KOPT-K1 (cell line): ENCODE measurements at regions not wholly inside any gene's neighbourhood (a gene's known extent, or its start where the extent isn't known, plus 50 kb on each side); places are given as distances from the start of the nearest gene placed in this dataset.

Experiments used
- H3K27ac ChIP-seq: fragments of 200-600 bp; sonication (generic); 2 replicates; pipeline ENCODE4 v1.5.1; 2016; ENCODE audit warnings: antibody characterized with exemption, mild to moderate bottlenecking, low read depth, low read length; ENCODE audit not compliant: poor library complexity, severe bottlenecking
- H3K36me3 ChIP-seq: fragments of 200-600 bp; sonication (generic); 2 replicates; pipeline ENCODE4 v1.5.1; 2017; ENCODE audit warnings: antibody characterized with exemption, mild to moderate bottlenecking, low read length, moderate library complexity; ENCODE audit not compliant: insufficient read depth
- H3K9me3 ChIP-seq: fragments of 200-600 bp; sonication (generic); 2 replicates; pipeline ENCODE4 v1.5.1; 2017; ENCODE audit warnings: antibody characterized with exemption, low read length, mild to moderate bottlenecking; ENCODE audit not compliant: insufficient read depth, poor library complexity, severe bottlenecking

DNA sequence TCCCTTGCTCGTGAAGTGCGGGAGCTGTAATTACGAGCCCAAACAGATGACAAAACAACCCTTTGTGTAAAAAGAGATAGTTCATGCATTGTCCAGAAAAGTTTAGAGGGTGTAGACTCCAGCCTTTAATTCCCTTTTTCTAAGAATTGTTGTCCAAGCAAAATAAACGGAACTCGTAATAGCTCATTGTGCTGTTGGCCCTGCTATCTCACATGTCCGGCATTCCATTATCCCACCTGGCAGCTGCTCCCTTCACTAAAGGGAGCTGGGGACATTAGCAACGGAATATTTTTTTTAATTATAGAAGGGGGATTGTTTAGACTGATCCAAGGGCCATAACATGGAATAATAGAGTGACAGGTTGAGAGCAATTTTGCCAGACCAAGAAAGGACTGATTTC is 277.5 kb upstream of the TBX3 start:
- no peaks in the 10 kb centered on the region for H3K36me3 ChIP-seq
- no peak overlapping the region for H3K27ac ChIP-seq
- H3K9me3 ChIP-seq: no peaks in the 10 kb centered on the region

DNA sequence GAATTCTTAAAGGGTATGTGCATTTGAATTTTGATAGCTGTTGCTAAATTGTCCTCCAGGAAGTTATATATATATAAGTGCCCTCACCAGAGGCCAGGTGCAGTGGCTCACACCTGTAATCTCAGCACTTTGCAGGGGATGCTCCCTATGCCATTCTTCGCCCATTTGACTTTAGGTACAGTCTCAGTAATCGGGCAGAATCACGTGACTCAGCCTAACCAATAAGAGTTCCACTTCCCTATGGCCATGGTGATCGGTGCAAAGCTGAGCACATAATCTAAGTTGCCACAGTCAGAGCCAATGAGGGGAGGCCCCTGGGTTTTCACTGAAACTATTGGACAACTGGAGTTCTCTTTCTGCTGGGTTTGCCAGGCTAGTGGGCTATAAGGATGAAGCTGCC is 274.6 kb upstream of the TBX3 start:
- no peaks in the 10 kb centered on the region for H3K9me3 ChIP-seq
- no peaks in the 10 kb centered on the region for H3K36me3 ChIP-seq
- no peak overlapping the region for H3K27ac ChIP-seq

- Histone ChIP-seq H3K27ac (no peak overlapping the region), H3K9me3 (no peaks in the 10 kb centered on the region), H3K36me3 (no peaks in the 10 kb centered on the region)
These were observed 273.2 kb upstream of the TBX3 start for GRCh38 chr12:114957225-114957624.

DNA sequence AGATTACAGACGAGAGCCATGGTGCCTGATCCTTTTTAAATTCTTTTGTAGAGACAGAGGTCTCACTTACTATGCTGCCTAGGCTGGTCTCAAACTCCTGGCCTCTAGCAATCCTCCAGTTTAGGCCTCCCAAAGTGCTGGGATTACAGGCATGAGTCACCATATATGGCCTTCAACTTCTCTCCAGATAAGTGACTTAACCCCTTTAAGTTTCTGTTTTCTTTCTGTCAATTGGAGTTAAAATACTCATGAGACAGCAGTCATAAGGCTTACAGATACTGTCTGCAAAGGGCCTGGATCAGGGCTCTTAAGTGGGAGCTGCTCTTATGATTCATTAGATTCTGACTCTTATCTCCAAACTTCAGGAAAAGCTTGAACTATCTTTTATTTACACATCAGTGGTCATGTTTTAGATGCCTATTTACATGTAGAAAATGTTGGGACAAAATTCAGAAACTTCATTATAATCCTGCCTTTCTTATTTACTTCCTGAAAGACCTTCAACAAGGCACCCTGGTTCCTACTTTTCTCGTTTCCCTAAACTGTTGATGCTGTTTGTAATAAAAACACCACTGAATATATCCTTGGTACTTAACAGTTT is 271.5 kb upstream of the TBX3 start:
- no peaks in the 10 kb centered on the region for H3K9me3 ChIP-seq
- no peaks in the 10 kb centered on the region for H3K36me3 ChIP-seq
- no peak overlapping the region for H3K27ac ChIP-seq

DNA sequence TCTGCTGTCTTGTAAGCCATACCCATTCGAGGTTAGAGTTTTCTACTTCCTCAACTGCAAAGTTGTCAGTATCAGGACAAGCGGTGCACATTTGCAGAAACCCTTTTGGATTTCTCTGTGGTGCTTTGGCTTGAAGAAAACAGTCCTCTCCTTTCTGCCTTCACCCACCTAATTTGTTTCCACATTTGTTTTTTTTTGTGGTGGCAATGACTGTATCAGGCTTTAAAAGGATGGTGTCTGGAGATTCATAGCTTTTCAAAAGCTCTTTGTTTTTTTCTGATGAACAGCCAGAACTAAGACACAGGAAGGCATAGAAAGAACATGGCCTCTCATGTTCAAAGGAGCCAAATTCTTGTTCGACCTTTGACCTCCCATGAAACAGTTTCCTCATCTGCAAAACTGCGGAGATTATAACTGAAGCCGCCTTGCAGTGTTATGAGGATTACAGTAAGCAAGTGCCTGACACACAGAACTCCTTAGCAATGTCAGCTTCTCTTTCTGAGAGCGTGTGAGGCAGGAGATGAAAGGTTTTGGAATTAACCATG is 270.6 kb upstream of the TBX3 start:
- H3K9me3 ChIP-seq: no peaks in the 10 kb centered on the region
- no peaks in the 10 kb centered on the region for H3K36me3 ChIP-seq
- H3K27ac ChIP-seq: no peak overlapping the region

- H3K27ac ChIP-seq: no peak overlapping the region
- H3K9me3 ChIP-seq: no peaks in the 10 kb centered on the region
- H3K36me3 ChIP-seq: no peaks in the 10 kb centered on the region
These were observed 268.7 kb upstream of the TBX3 start for GRCh38 chr12:114952573-114953271.

DNA sequence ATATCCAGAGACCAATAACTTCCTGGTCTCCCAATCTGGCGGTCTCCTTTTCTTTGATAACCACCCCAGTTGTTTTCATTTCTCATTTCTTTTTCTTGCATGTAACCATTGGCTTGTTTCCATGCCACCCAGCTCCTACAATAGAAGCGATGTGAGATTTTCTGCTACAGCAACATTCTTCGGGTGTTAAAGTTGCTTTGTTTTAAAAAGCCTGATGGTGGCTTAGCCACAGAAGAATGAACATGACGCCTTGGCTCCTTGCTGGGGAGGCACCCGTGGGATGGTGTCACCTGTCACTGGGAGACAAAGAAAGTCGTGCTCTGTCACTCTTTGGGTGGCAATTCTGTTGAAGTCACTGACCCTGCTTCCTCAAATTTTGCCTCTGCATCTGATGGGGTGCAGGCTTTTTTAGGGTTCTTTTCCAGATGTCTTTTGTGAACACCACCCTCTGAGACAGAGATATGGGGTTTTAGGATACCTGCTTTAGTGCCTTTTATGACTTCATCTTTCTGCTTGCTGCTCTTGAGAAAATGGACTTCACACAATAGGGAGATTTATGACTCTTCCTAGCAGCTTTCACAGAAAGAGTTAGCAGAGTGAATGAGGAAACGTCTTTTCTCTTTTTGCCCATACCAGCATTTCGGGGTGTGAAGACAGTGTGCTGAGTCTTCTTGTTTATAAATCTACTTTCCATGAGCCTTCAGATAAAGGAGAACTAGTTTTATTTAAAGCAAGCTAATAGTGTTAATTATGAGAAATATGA is 265.3 kb upstream of the TBX3 start:
- Histone ChIP-seq H3K36me3 (no peaks in the 10 kb centered on the region), H3K27ac (no peak overlapping the region), H3K9me3 (no peaks in the 10 kb centered on the region)

GRCh38 chr12:114945351-114945750 is 261.4 kb upstream of the TBX3 start:
- Histone ChIP-seq H3K36me3 (no peaks in the 10 kb centered on the region), H3K9me3 (peaks cover under 1% of the 10 kb centered on the region), H3K27ac (no peak overlapping the region)

DNA sequence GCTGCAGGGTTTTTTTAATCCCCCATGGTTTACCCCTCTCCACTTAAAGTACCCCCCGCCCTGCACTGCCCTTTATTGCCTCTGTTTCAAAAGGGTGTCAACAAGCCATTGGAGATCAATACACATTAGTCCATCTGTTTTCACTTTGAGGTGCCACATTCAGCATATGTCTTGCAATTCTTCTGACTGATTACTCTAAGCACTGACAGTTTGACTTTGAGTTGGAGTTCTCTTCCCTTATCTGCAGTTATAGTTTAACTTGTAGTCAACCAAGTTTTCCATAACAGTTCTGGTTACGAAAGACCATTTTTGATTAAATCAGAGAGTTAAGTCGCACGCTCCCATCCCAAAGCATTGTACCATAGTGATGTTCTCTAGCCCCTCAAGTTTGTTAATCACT is 260.8 kb upstream of the TBX3 start:
- peaks cover 7% of the 10 kb centered on the region for H3K9me3 ChIP-seq
- no peak overlapping the region for H3K27ac ChIP-seq

DNA sequence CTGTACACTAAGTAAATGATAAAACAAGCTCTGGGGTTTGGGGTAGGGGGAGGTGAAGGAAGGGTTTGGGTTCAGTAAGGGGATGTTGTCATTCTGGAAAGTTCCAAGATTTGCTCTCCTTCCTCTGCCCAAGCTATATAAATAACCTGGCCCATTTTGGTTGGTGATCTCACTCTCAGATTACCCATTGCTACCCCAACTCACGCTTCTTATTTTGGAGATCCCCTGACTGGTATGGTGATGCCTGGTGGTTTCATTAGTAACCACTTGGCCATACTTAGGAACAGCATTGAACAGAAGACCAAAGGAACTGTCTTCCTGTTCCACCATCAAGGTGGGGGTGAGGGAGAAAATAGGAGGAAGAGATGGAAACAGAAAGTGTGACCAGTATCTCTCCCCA is 259.6 kb upstream of the TBX3 start:
- H3K9me3 ChIP-seq: peaks cover 7% of the 10 kb centered on the region
- no peak overlapping the region for H3K27ac ChIP-seq
- H3K36me3 ChIP-seq: no peaks in the 10 kb centered on the region

More for the DNA sequence above, 260.8 kb upstream of the TBX3 start:
- H3K36me3 ChIP-seq: no peaks in the 10 kb centered on the region

- Histone ChIP-seq H3K9me3 (peaks cover 7% of the 10 kb centered on the region), H3K27ac (no peak overlapping the region), H3K36me3 (no peaks in the 10 kb centered on the region)
These were observed 254.7 kb upstream of the TBX3 start for GRCh38 chr12:114938487-114939210.

- H3K27ac ChIP-seq: no peak overlapping the region
- no peaks in the 10 kb centered on the region for H3K36me3 ChIP-seq
These were observed 252.4 kb upstream of the TBX3 start for GRCh38 chr12:114936148-114937079.

DNA sequence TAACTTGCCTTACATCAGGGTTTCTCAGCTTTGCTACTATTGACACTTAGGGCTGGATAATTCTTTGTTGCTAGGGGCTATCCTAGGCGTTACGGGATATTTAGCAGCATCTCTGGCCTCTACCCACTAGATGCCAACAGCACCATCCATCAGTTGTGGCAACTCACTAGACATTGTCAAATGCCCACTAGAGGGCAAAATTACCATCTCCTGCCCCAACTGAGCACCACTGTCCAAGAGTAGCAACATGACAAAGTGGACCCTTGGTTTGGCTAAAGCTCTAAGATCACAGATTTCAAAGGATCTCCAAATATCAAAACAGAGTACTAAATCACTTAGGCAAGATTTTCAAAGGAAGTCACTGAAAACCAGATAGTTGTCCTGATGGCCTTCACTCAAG is 251.7 kb upstream of the TBX3 start:
- H3K9me3 ChIP-seq: peaks cover 15% of the 10 kb centered on the region
- no peaks in the 10 kb centered on the region for H3K36me3 ChIP-seq
- no peak overlapping the region for H3K27ac ChIP-seq

More at GRCh38 chr12:114936148-114937079, 252.4 kb upstream of the TBX3 start:
- peaks cover 8% of the 10 kb centered on the region for H3K9me3 ChIP-seq
